ENCODE measurements at regions not wholly inside any gene's neighbourhood (a gene's known extent, or its start where the extent isn't known, plus 50 kb on each side); places are given as distances from the start of the nearest gene placed in this dataset.

- FAIRE-seq: no peak
Observed at GRCh38 chr1:88230126-88230525, 453.9 kb upstream of the PKN2 start.

GRCh38 chr1:88237058-88237457 is 447.0 kb upstream of the PKN2 start:
- DNase-seq (ENCODE audit: insufficient read length, low spot score) (no peak), FAIRE-seq (no peak)

More at GRCh38 chr1:88230126-88230525, 453.9 kb upstream of the PKN2 start:
- DNase-seq (ENCODE audit: insufficient read length, low spot score): no peak

GRCh38 chr1:88239205-88239604 is 444.9 kb upstream of the PKN2 start:
- no peak for FAIRE-seq
- no peak for DNase-seq (ENCODE audit: insufficient read length, low spot score)

GRCh38 chr1:88247666-88248065 is 436.4 kb upstream of the PKN2 start:
- no peak for FAIRE-seq
- DNase-seq (ENCODE audit: insufficient read length, low spot score): no peak

- no peak for FAIRE-seq
- DNase-seq (ENCODE audit: insufficient read length, low spot score): no peak
Observed at GRCh38 chr1:88250915-88251314, 433.2 kb upstream of the PKN2 start.

- DNase-seq (ENCODE audit: insufficient read length, low spot score): no peak
- no peak for FAIRE-seq
Observed at GRCh38 chr1:88252745-88253144, 431.3 kb upstream of the PKN2 start.

- DNase-seq (ENCODE audit: insufficient read length, low spot score): no peak
- no peak for FAIRE-seq
Observed at GRCh38 chr1:88265606-88266005, 418.5 kb upstream of the PKN2 start.

GRCh38 chr1:88266051-88266450 is 418.0 kb upstream of the PKN2 start:
- DNase-seq (ENCODE audit: insufficient read length, low spot score) (no peak), FAIRE-seq (no peak)

GRCh38 chr1:88272216-88272615 is 411.9 kb upstream of the PKN2 start:
- DNase-seq (ENCODE audit: insufficient read length, low spot score) (no peak), FAIRE-seq (no peak)

- DNase-seq (ENCODE audit: insufficient read length, low spot score) (no peak), FAIRE-seq (no peak)
Observed at GRCh38 chr1:88274431-88274830, 409.6 kb upstream of the PKN2 start.

GRCh38 chr1:88275259-88275862 is 408.7 kb upstream of the PKN2 start:
- DNase-seq (ENCODE audit: insufficient read length, low spot score) (no peak), FAIRE-seq (no peak)

GRCh38 chr1:88276163-88276562 is 407.9 kb upstream of the PKN2 start:
- FAIRE-seq (no peak), DNase-seq (ENCODE audit: insufficient read length, low spot score) (no peak)

- FAIRE-seq: no peak
- no peak for DNase-seq (ENCODE audit: insufficient read length, low spot score)
Observed at GRCh38 chr1:88284066-88284465, 400.0 kb upstream of the PKN2 start.

GRCh38 chr1:88284666-88285366 is 399.3 kb upstream of the PKN2 start:
- no peak for FAIRE-seq
- DNase-seq (ENCODE audit: insufficient read length, low spot score): no peak

GRCh38 chr1:88286716-88287115 is 397.4 kb upstream of the PKN2 start:
- FAIRE-seq: no peak
- no peak for DNase-seq (ENCODE audit: insufficient read length, low spot score)

- FAIRE-seq: no peak
- no peak for DNase-seq (ENCODE audit: insufficient read length, low spot score)
Observed at GRCh38 chr1:88288571-88288970, 395.5 kb upstream of the PKN2 start.

GRCh38 chr1:88289401-88290102 is 394.5 kb upstream of the PKN2 start:
- no peak for DNase-seq (ENCODE audit: insufficient read length, low spot score)
- FAIRE-seq: no peak

- DNase-seq (ENCODE audit: insufficient read length, low spot score) (no peak), FAIRE-seq (no peak)
Observed at GRCh38 chr1:88291611-88292354, 392.3 kb upstream of the PKN2 start.

- DNase-seq (ENCODE audit: insufficient read length, low spot score) (no peak), FAIRE-seq (no peak)
Observed at GRCh38 chr1:88293691-88294190, 390.3 kb upstream of the PKN2 start.

GRCh38 chr1:88296227-88296626 is 387.8 kb upstream of the PKN2 start:
- FAIRE-seq: no peak
- DNase-seq (ENCODE audit: insufficient read length, low spot score): no peak

GRCh38 chr1:88296642-88297041 is 387.4 kb upstream of the PKN2 start:
- FAIRE-seq: no peak
- DNase-seq (ENCODE audit: insufficient read length, low spot score): no peak

Data from HTR-8/SVneo (cell line).